GM12878 (cell line): ENCODE measurements at regions not wholly inside any gene's neighbourhood (a gene's known extent, or its start where the extent isn't known, plus 50 kb on each side); places are given as distances from the start of the nearest gene placed in this dataset.

Experiments used
- ATAC-seq: fragments of 200-7000 bp; cut with Tn5 transposase; 3 replicates; pipeline ENCODE4 v1.9.1; 2020; ENCODE audit warnings: mild to moderate bottlenecking, moderate library complexity
- BruUV-seq: library from RNA; stranded (reverse); fragments of 400-500 nt; replicated peaks from 2 replicates; lab custom pipeline; 2021; lab: Mats Ljungman, UMichigan
- CTCF ChIA-PET: fragments of 300-600 bp; sonication (Branson Sonifier 250); formaldehyde crosslinking; extraction: SDS; loops from one replicate; lab custom pipeline; 2021; ENCODE audit warnings: inconsistent platforms; lab: Yijun Ruan, JAX
- POLR2A ChIA-PET: fragments of 350-600 bp; formaldehyde crosslinking; extraction: SDS; loops from one replicate; lab custom pipeline; 2021; ENCODE audit warnings: inconsistent platforms; lab: Charles Lee
- RAD21 ChIA-PET: fragments of 300-600 bp; sonication (Branson Sonifier 250); formaldehyde crosslinking; loops from one replicate; lab custom pipeline; 2023; ENCODE audit warnings: antibody characterized with exemption; ENCODE audit not compliant: unreplicated experiment; lab: Charles Lee
- SMC1A ChIA-PET: fragments of 300-600 bp; sonication (Branson Sonifier 250); formaldehyde crosslinking; loops from one replicate; lab custom pipeline; 2023; ENCODE audit not compliant: unreplicated experiment, uncharacterized antibody; lab: Charles Lee
- DNase-seq: peaks from one replicate; pipeline ENCODE4 v3.0.0-alpha.2; 2011; ENCODE audit warnings: low read depth, low spot score
- FAIRE-seq: peaks from 3 replicates; lab custom pipeline; 2011; peaks lifted over from hg19 to GRCh38; lab: Jason Lieb, UNC
- H2AFZ ChIP-seq: 2 replicates; pipeline ENCODE4 v1.6.0; 2011; ENCODE audit warnings: low read depth, low read length, control low read depth; ENCODE audit not compliant: control insufficient read depth
- H3K27ac ChIP-seq: 2 replicates; pipeline ENCODE4 v1.5.1; 2011; ENCODE audit warnings: control low read depth; ENCODE audit not compliant: control insufficient read depth, insufficient read depth
- H3K27me3 ChIP-seq, 2 experiments: replicated peaks in 1 of 2; 2 replicates each; pipeline versions ENCODE4 v1.6.0 to v1.6.1; 2011; ENCODE audit warnings: low read length in 1 of 2; ENCODE audit not compliant: control insufficient read depth in 2 of 2, insufficient read depth in 2 of 2
- H3K36me3 ChIP-seq, 2 experiments: 2 replicates each; pipeline ENCODE4 v1.5.1; 2011; ENCODE audit warnings: low read length in 1 of 2; ENCODE audit not compliant: control insufficient read depth in 2 of 2, insufficient read depth in 2 of 2
- H3K4me1 ChIP-seq: 2 replicates; pipeline ENCODE4 v1.6.1; 2011; ENCODE audit warnings: mild to moderate bottlenecking, low read length, moderate library complexity, mixed read lengths; ENCODE audit not compliant: control insufficient read depth, insufficient read depth
- H3K4me2 ChIP-seq: 2 replicates; pipeline ENCODE4 v1.6.0; 2011; ENCODE audit warnings: control low read depth; ENCODE audit not compliant: control insufficient read depth, insufficient read depth
- H3K4me3 ChIP-seq: fragments of 200-600 bp; sonication (generic); 2 replicates; pipeline ENCODE4 v1.5.1; 2016
- H3K79me2 ChIP-seq: 2 replicates; pipeline ENCODE4 v1.6.0; 2011; ENCODE audit warnings: low read length; ENCODE audit not compliant: control insufficient read depth, insufficient read depth
- H3K9ac ChIP-seq: 2 replicates; pipeline ENCODE4 v1.8.0; 2011; ENCODE audit warnings: low read length, control low read depth, mixed read lengths; ENCODE audit not compliant: control insufficient read depth, insufficient read depth
- H3K9me3 ChIP-seq: replicated peaks from 3 replicates; pipeline ENCODE4 v1.5.1; 2011; ENCODE audit warnings: mild to moderate bottlenecking, low read length; ENCODE audit not compliant: control insufficient read depth, insufficient read depth
- H4K20me1 ChIP-seq: 2 replicates; pipeline ENCODE4 v1.6.0; 2011; ENCODE audit not compliant: control insufficient read depth, insufficient read depth
- CUX1 ChIP-seq: IDR thresholded peaks from 2 replicates; pipeline ENCODE4 v1.6.1; 2012; ENCODE audit warnings: improper control_type of control experiment, low read depth, low read length; ENCODE audit not compliant: insufficient replicate concordance
- HSF1 ChIP-seq: fragments of 150-350 bp; IDR thresholded peaks from 2 replicates; pipeline ENCODE4 v1.6.1; 2014; ENCODE audit warnings: mild to moderate bottlenecking, low read depth, low read length
- JUND ChIP-seq: IDR thresholded peaks from 2 replicates; pipeline ENCODE4 v1.6.1; 2012; ENCODE audit warnings: low read depth, mild to moderate bottlenecking, low read length, improper control_type of control experiment, moderate library complexity
- LARP7 ChIP-seq: fragments of 450-650 bp; IDR thresholded peaks from 2 replicates; pipeline ENCODE4 v1.6.1; 2017; ENCODE audit warnings: mild to moderate bottlenecking
- NBN ChIP-seq: fragments of 450-650 bp; IDR thresholded peaks from 2 replicates; pipeline ENCODE4 v1.6.1; 2016
- ZBTB4 ChIP-seq: fragments of 450-650 bp; formaldehyde crosslinking; IDR thresholded peaks from 2 replicates; pipeline ENCODE4 v1.4.0; 2022; ENCODE audit warnings: mild to moderate bottlenecking, moderate library complexity
- ZNF687 ChIP-seq: fragments of 450-650 bp; IDR thresholded peaks from 2 replicates; pipeline ENCODE4 v1.6.1; 2017; ENCODE audit warnings: mild to moderate bottlenecking, moderate library complexity
- WGBS: methylation state at CpG from one replicate; pipeline ENCODE4 v1.1.6; 2016; ENCODE audit warnings: low lambda C conversion rate; ENCODE audit not compliant: insufficient replicate concordance, insufficient coverage; ENCODE audit errors: missing lambda C conversion rate; 5-methylcytosine and 5-hydroxymethylcytosine counted together
- in situ Hi-C: fragments of 300-500 bp; cut with MboI; formaldehyde crosslinking; loops from 9 replicates; pipeline ENCODE4 v1.14.3; 2018; ENCODE audit warnings: mixed read lengths
- intact Hi-C: fragments of 100-400 bp; cut with micrococcal nuclease; formaldehyde crosslinking; loops from one replicate; pipeline ENCODE4 v1.14.2; 2022; ENCODE audit not compliant: unreplicated experiment
- TF ChIP-seq, protein P1 (sequence below): IDR thresholded peaks from 2 replicates; pipeline ENCODE4 v1.6.1; 2012; ENCODE audit warnings: low read depth, low read length, improper control_type of control experiment

- Histone ChIP-seq H3K27me3 (peaks cover 0 to 2% of the 10 kb centered on the region in 2 experiments; a peak in 1 of 4 replicates), H3K36me3 (no peaks in the 10 kb centered on the region), H3K27ac (no peak overlapping the region), H4K20me1 (no peaks in the 10 kb centered on the region), H3K4me3 (no peak overlapping the region), H3K79me2 (no peaks in the 10 kb centered on the region), H3K9me3 (no peaks in the 10 kb centered on the region), H2AFZ (no peak overlapping the region), H3K4me2 (no peak overlapping the region), H3K4me1 (no peaks in the 10 kb centered on the region), H3K9ac (no peak overlapping the region)
- ChIA-PET SMC1A (interaction anchor here (1.2 kb wide), 1 partner anchor 39 kb away, joined by 3 read pairs; no protein-coding TSS in a partner anchor), RAD21 (no interaction called here), CTCF (interaction anchor here (0.8 to 1.1 kb wide), 3 partner anchors 13 to 89 kb away, joined by 3 read pairs; no protein-coding TSS in a partner anchor), POLR2A (no interaction called here)
- 17% methylated on average over 2 of the region's 2 CpGs for WGBS
- DNase-seq = no peak
- in situ Hi-C loops (no loop called here), intact Hi-C loops (no loop called here)
- no peak for FAIRE-seq
- BruUV-seq = no TSS peak
- no peak for ATAC-seq
- no peak for TF ChIP-seq JUND
- TF ChIP-seq CUX1 = no peak
- no peak for TF ChIP-seq ZNF687
- no peak for TF ChIP-seq NBN
- no peak for TF ChIP-seq LARP7
- no peak for TF ChIP-seq HSF1
- TF ChIP-seq ZBTB4 (CRISPR knock-in tag) = no peak
- TF ChIP-seq, protein P1, sequence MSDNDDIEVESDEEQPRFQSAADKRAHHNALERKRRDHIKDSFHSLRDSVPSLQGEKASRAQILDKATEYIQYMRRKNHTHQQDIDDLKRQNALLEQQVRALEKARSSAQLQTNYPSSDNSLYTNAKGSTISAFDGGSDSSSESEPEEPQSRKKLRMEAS = no peak
Observed at GRCh38 chr18:11464129-11464528, 145.3 kb upstream of the SLC35G4 start.
